Fibroblast of pulmonary artery (primary cell): ENCODE measurements at regions not wholly inside any gene's neighbourhood (a gene's known extent, or its start where the extent isn't known, plus 50 kb on each side); places are given as distances from the start of the nearest gene placed in this dataset.

Experiments
- DNase-seq: peaks from one replicate; pipeline ENCODE4 v3.0.0-alpha.2; 2010; ENCODE audit warnings: low read depth
- H3K4me3 ChIP-seq: replicated peaks from 2 replicates; pipeline ENCODE4 v1.5.1; 2011; ENCODE audit warnings: low read depth, mild to moderate bottlenecking, control low read depth, low read length, moderate library complexity
- CTCF ChIP-seq: IDR thresholded peaks from 2 replicates; pipeline ENCODE4 v1.5.1; 2011; ENCODE audit warnings: mild to moderate bottlenecking, control low read depth, low read length, inconsistent platforms; ENCODE audit errors: missing control alignments

GRCh38 chr5:165370233-165370632 lies 1864.8 kb downstream of the MAT2B start:
- no peak for TF ChIP-seq CTCF

GRCh38 chr5:165370794-165371193 lies 1865.4 kb downstream of the MAT2B start:
- no peak for TF ChIP-seq CTCF
- H3K4me3 ChIP-seq = no peak overlapping the region
- no peak for DNase-seq

More at GRCh38 chr5:165370233-165370632, 1864.8 kb downstream of the MAT2B start:
- DNase-seq = no peak
- no peak overlapping the region for H3K4me3 ChIP-seq

- TF ChIP-seq CTCF = no peak
- H3K4me3 ChIP-seq = no peak overlapping the region
- no peak for DNase-seq
These were observed 1869.8 kb downstream of the MAT2B start for GRCh38 chr5:165375201-165375600.

GRCh38 chr5:165393839-165394238 lies 1888.4 kb downstream of the MAT2B start:
- DNase-seq = no peak
- no peak overlapping the region for H3K4me3 ChIP-seq

GRCh38 chr5:165397516-165397915 lies 1892.1 kb downstream of the MAT2B start:
- no peak for TF ChIP-seq CTCF
- no peak overlapping the region for H3K4me3 ChIP-seq
- no peak for DNase-seq

More at GRCh38 chr5:165393839-165394238, 1888.4 kb downstream of the MAT2B start:
- no peak for TF ChIP-seq CTCF

GRCh38 chr5:165400086-165400485 lies 1894.7 kb downstream of the MAT2B start:
- no peak for TF ChIP-seq CTCF
- no peak overlapping the region for H3K4me3 ChIP-seq
- DNase-seq = no peak

GRCh38 chr5:165404917-165405316 lies 1899.5 kb downstream of the MAT2B start:
- TF ChIP-seq CTCF = no peak
- no peak for DNase-seq

More at GRCh38 chr5:165404917-165405316, 1899.5 kb downstream of the MAT2B start:
- no peak overlapping the region for H3K4me3 ChIP-seq
